HFF-Myc (cell line): ENCODE measurements at regions not wholly inside any gene's neighbourhood (a gene's known extent, or its start where the extent isn't known, plus 50 kb on each side); places are given as distances from the start of the nearest gene placed in this dataset.

Source experiments
- DNase-seq: peaks from one replicate; pipeline ENCODE4 v3.0.0-alpha.2; 2011; ENCODE audit warnings: low read depth; ENCODE audit errors: extremely low read depth
- H3K4me3 ChIP-seq: replicated peaks from 2 replicates; pipeline ENCODE4 v1.5.1; 2011; ENCODE audit warnings: low read depth, mild to moderate bottlenecking, control low read depth, low read length
- CTCF ChIP-seq: IDR thresholded peaks from 2 replicates; pipeline ENCODE4 v1.5.1; 2012; ENCODE audit warnings: mild to moderate bottlenecking, low read depth, low read length, control low read depth; ENCODE audit errors: missing control alignments

DNA sequence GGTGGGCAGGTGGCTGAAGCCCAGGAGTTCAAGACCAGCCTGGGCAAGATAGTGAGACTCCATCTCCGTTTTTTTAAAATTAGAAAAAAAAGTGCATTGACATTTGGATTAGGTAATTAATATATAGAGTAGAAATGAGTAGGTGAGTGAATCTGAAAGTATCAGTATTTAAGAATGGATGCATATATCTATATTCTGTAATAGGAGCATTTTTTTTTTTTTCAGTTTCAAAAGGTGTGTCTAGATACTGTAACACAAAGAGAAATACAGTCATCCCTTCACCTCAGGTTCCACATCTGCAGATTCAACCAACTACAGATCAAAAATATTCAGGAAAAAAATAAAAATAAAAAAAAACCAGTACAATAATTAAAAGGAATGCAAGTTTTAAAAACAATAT is 50.8 kb downstream of the RBM27 start:
- no peak for TF ChIP-seq CTCF
- no peak for DNase-seq
- no peak overlapping the region for H3K4me3 ChIP-seq

DNA sequence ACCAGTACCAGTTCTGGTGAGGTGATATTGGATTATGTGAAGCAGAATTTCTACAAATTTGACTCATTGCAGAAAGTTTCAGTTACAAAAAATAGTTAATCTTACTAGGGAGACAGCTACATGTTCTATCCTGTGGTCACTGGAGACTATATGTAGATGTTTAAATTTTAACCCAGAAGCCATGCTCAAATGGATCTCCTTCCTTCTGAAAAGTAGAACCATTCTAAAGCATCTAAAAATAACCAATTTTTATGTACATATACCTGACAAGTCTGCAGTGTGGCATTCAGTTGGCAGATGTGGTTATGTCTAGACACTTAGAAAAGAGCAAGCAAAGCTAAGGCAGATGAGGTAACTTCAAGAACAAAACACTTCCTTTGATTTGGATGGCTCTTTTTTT is 65.5 kb upstream of the POU4F3 start:
- no peak for TF ChIP-seq CTCF
- DNase-seq = no peak
- no peak overlapping the region for H3K4me3 ChIP-seq

GRCh38 chr5:146283344-146283761 is 55.3 kb upstream of the POU4F3 start:
- TF ChIP-seq CTCF = no peak
- no peak overlapping the region for H3K4me3 ChIP-seq

DNA sequence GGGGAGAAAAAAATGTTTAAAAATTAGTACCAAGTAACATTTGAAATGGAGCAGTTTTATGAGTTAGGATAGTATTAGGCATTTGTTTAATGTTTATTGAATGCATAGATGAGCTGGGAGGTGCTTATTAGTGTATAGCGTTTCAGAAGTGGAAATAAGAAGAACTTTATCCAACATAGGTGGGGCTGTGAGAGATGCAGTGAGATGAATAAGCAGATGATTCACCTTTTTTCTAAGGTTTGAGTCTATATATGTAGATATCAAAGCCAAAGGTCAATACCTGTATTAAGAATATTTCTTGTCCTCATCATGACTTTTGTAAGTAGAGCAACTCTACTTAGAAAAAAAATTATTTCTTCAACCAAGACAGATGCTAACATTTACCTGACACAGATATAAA is 54.6 kb upstream of the POU4F3 start:
- no peak for TF ChIP-seq CTCF
- H3K4me3 ChIP-seq = no peak overlapping the region
- DNase-seq = no peak

More at GRCh38 chr5:146283344-146283761, 55.3 kb upstream of the POU4F3 start:
- DNase-seq = peak; percentile 75
